Erythroblast (primary cell): ENCODE measurements at regions not wholly inside any gene's neighbourhood (a gene's known extent, or its start where the extent isn't known, plus 50 kb on each side); places are given as distances from the start of the nearest gene placed in this dataset.

Source experiments
- GATA1 ChIP-seq: IDR thresholded peaks from 2 replicates; pipeline ENCODE4 v1.6.1; 2011; ENCODE audit warnings: low read depth, mild to moderate bottlenecking, control low read depth, low read length, moderate library complexity
- POLR2A ChIP-seq: IDR thresholded peaks from 2 replicates; pipeline ENCODE4 v1.6.1; 2011; ENCODE audit warnings: mild to moderate bottlenecking, low read length

GRCh38 chr12:94042321-94042720 lies 106.1 kb upstream of the PLXNC1 start:
- TF ChIP-seq POLR2A (no peak), GATA1 (no peak)
